PFSK-1 (cell line): ENCODE measurements at regions not wholly inside any gene's neighbourhood (a gene's known extent, or its start where the extent isn't known, plus 50 kb on each side); places are given as distances from the start of the nearest gene placed in this dataset.

ENCODE experiments used
- FOXP2 ChIP-seq: optimal IDR thresholded peaks from 2 replicates; pipeline ENCODE3; 2011; ENCODE audit warnings: borderline replicate concordance, control low read depth, inconsistent platforms; ENCODE audit not compliant: insufficient read depth; ENCODE audit errors: extremely low read length, extremely low read depth
- POLR2AphosphoS5 ChIP-seq: IDR thresholded peaks from 2 replicates; pipeline ENCODE4 v1.6.1; 2012; ENCODE audit warnings: low read depth, mild to moderate bottlenecking, control low read depth, low read length, moderate library complexity
- SIN3A ChIP-seq: IDR thresholded peaks from 2 replicates; pipeline ENCODE4 v1.6.1; 2012; ENCODE audit warnings: mild to moderate bottlenecking, low read length, moderate library complexity, borderline replicate concordance; ENCODE audit not compliant: insufficient read depth
- TAF1 ChIP-seq: IDR thresholded peaks from 2 replicates; pipeline ENCODE4 v1.6.1; 2012; ENCODE audit warnings: low read length, control low read depth, borderline replicate concordance; ENCODE audit not compliant: insufficient read depth
- TF ChIP-seq, protein P1 (sequence below), 2 experiments: IDR thresholded peaks; 2 replicates each; pipeline versions ENCODE4 v1.6.1 to v1.8.0; 2011 to 2012; ENCODE audit warnings: low read depth in 2 of 2, low read length in 2 of 2, control low read depth in 1 of 2, inconsistent platforms in 1 of 2, mild to moderate bottlenecking in 1 of 2, moderate library complexity in 1 of 2; ENCODE audit not compliant: insufficient read depth in 1 of 2

- no peak for TF ChIP-seq TAF1
Measured at GRCh38 chr10:89867964-89868363, 166.6 kb downstream of the KIF20B start.

DNA sequence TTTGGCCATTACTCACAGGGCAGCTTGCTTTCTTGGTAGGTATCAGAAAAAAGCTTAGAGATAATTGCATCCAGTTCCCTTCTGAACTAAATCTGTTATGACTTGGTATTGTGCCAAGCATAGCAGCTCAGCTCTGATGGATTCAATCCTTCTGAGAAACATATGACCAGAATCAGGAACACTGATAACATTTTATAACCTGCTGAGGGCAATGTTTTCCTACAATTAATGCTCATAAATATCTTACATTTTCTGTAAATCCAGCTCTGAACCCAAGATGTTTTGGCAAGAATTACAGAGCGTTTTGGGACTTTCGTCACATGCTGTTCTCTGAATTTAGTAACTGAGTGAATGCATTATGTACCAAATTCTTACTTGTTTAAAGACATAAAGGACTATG lies 167.8 kb downstream of the KIF20B start:
- no peak for TF ChIP-seq SIN3A
- TF ChIP-seq, protein P1, sequence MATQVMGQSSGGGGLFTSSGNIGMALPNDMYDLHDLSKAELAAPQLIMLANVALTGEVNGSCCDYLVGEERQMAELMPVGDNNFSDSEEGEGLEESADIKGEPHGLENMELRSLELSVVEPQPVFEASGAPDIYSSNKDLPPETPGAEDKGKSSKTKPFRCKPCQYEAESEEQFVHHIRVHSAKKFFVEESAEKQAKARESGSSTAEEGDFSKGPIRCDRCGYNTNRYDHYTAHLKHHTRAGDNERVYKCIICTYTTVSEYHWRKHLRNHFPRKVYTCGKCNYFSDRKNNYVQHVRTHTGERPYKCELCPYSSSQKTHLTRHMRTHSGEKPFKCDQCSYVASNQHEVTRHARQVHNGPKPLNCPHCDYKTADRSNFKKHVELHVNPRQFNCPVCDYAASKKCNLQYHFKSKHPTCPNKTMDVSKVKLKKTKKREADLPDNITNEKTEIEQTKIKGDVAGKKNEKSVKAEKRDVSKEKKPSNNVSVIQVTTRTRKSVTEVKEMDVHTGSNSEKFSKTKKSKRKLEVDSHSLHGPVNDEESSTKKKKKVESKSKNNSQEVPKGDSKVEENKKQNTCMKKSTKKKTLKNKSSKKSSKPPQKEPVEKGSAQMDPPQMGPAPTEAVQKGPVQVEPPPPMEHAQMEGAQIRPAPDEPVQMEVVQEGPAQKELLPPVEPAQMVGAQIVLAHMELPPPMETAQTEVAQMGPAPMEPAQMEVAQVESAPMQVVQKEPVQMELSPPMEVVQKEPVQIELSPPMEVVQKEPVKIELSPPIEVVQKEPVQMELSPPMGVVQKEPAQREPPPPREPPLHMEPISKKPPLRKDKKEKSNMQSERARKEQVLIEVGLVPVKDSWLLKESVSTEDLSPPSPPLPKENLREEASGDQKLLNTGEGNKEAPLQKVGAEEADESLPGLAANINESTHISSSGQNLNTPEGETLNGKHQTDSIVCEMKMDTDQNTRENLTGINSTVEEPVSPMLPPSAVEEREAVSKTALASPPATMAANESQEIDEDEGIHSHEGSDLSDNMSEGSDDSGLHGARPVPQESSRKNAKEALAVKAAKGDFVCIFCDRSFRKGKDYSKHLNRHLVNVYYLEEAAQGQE (IDR thresholded peaks at IDR 0.05; ENCODE audit: insufficient read depth in 1 of 2, low read depth in 2 of 2, low read length in 2 of 2), result no peak
- no peak for TF ChIP-seq TAF1
- TF ChIP-seq FOXP2, result no peak
- TF ChIP-seq POLR2AphosphoS5, result no peak

DNA sequence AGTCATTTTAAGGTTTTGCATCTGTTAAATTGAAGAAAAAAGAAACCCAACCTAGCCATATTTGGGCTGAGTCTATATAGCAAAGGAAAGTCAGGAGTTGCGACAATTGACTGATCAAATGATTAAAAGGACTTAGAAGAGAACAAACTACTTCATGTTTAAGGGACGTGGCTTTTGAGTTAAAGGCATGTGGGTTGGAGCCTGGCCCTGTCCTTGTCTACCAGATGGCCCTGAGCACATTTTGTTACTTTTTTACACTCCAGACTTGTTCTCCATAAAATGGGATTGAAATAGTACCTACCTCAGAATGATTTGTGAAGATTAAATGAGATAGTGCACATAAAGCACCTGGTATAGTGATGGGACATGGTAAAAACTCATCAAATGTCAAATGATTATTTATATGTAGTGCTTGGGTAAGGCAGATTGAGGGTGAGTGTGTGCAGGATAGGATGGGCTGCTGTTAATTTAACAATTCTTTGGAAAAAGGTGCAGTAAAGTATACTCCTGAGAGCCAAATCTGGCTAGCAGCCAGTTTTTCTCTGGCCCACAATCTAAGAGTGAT lies 168.3 kb downstream of the KIF20B start:
- TF ChIP-seq SIN3A, result no peak
- TF ChIP-seq FOXP2, result no peak
- TF ChIP-seq TAF1, result no peak
- TF ChIP-seq, protein P1 (IDR thresholded peaks at IDR 0.05; ENCODE audit: insufficient read depth in 1 of 2, low read depth in 2 of 2, low read length in 2 of 2), result no peak

DNA sequence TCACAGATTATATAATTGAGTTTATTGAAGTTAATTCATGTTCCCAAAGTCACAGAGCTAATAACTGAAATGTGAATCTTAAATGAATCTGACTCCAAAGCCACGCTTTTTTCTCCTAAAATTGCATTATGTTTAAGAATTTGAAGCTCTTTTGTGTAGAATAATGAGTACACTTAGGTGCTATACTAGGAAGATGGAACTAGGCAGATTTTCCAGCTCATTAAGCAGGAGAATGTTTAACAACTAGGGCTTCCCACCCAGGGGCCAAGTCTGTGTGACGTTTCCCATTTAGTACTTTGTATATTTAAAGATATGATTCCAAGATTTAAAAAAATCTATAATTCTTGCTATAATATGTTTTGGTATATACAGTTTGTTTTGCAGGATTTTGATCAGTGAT lies 169.5 kb downstream of the KIF20B start:
- TF ChIP-seq FOXP2 (no peak), POLR2AphosphoS5 (no peak), SIN3A (no peak), TAF1 (no peak)
- TF ChIP-seq, protein P1 (IDR thresholded peaks at IDR 0.05; ENCODE audit: insufficient read depth in 1 of 2, low read depth in 2 of 2, low read length in 2 of 2), result no peak

DNA sequence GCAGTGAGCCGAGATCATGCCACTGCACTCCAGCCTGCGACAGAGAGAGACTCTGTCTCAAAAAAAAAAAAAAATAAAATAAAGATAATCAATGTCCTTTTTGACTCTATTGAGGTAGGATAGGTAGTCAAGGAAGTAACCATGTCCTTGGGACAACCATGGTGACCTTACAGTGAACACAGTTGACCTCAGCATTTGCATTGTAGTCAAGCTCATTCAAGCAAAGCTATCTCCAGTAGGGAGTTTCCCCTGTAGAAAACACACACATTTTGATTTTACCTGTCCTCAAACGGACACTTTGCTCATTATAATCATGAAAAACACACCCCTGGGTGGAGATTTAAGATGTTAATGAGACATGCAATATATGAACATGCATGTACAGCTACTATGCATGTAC lies 171.7 kb downstream of the KIF20B start:
- TF ChIP-seq, protein P1 (IDR thresholded peaks at IDR 0.05; ENCODE audit: insufficient read depth in 1 of 2, low read depth in 2 of 2, low read length in 2 of 2), result no peak
- TF ChIP-seq POLR2AphosphoS5, result no peak
- TF ChIP-seq FOXP2, result no peak
- TF ChIP-seq TAF1, result no peak
- no peak for TF ChIP-seq SIN3A
